ENCODE measurements at regions not wholly inside any gene's neighbourhood (a gene's known extent, or its start where the extent isn't known, plus 50 kb on each side); places are given as distances from the start of the nearest gene placed in this dataset.

- in situ Hi-C loops (cut with MboI) (no loop called here), intact Hi-C loops (cut with micrococcal nuclease; ENCODE audit: unreplicated experiment) (no loop called here)
- Histone ChIP-seq H3K27me3 (replicated peaks in 1 of 2; ENCODE audit: control insufficient read depth in 2 of 2, insufficient read depth in 2 of 2, low read length in 1 of 2) (no peaks in the 10 kb centered on the region), H4K20me1 (ENCODE audit: control insufficient read depth, insufficient read depth) (no peaks in the 10 kb centered on the region), H3K4me2 (ENCODE audit: control insufficient read depth, insufficient read depth) (no peak overlapping the region), H2AFZ (ENCODE audit: control insufficient read depth, low read depth, low read length) (no peak overlapping the region), H3K4me1 (ENCODE audit: control insufficient read depth, insufficient read depth, low read length) (no peaks in the 10 kb centered on the region), H3K9ac (ENCODE audit: control insufficient read depth, insufficient read depth, low read length) (no peak overlapping the region), H3K9me3 (replicated peaks; ENCODE audit: control insufficient read depth, insufficient read depth, low read length) (no peaks in the 10 kb centered on the region), H3K79me2 (ENCODE audit: control insufficient read depth, insufficient read depth, low read length) (no peaks in the 10 kb centered on the region), H3K36me3 (ENCODE audit: control insufficient read depth in 2 of 2, insufficient read depth in 2 of 2, low read length in 1 of 2) (no peaks in the 10 kb centered on the region), H3K27ac (ENCODE audit: control insufficient read depth, insufficient read depth) (no peak overlapping the region), H3K4me3 (no peak overlapping the region)
- ChIA-PET CTCF (no interaction called here), POLR2A (no interaction called here), RAD21 (ENCODE audit: unreplicated experiment) (no interaction called here), SMC1A (ENCODE audit: uncharacterized antibody, unreplicated experiment) (no interaction called here)
- FAIRE-seq, result no peak
- TF ChIP-seq TCF12 (IDR thresholded peaks at IDR 0.05; ENCODE audit: low read depth, low read length), result no peak
- TF ChIP-seq NFYB (IDR thresholded peaks at IDR 0.05; ENCODE audit: insufficient read depth, low read depth, low read length), result no peak
- TF ChIP-seq IRF5 (IDR thresholded peaks at IDR 0.05; ENCODE audit: borderline replicate concordance), result no peak
- no peak for TF ChIP-seq SMC3 (IDR thresholded peaks at IDR 0.05; ENCODE audit: borderline replicate concordance, low read length)
- TF ChIP-seq KDM1A (IDR thresholded peaks at IDR 0.05; ENCODE audit: borderline replicate concordance), result no peak
- TF ChIP-seq MTA3 (IDR thresholded peaks at IDR 0.05; ENCODE audit: borderline replicate concordance, low read length), result no peak
- TF ChIP-seq SPI1 (IDR thresholded peaks at IDR 0.05; ENCODE audit: borderline replicate concordance, insufficient read depth, low read depth, low read length), result no peak
- TF ChIP-seq POLR2A (IDR thresholded peaks at IDR 0.05; ENCODE audit: low read depth, low read length), result no peak
- TF ChIP-seq BCL11A (IDR thresholded peaks at IDR 0.05; ENCODE audit: low read depth, low read length), result no peak
- TF ChIP-seq USF1 (IDR thresholded peaks at IDR 0.05; ENCODE audit: borderline replicate concordance, extremely low read length, insufficient read depth, low read depth, low read length), result no peak
- no peak for TF ChIP-seq DPF2 (IDR thresholded peaks at IDR 0.05)
- TF ChIP-seq FOXM1 (IDR thresholded peaks at IDR 0.05; ENCODE audit: low read depth, low read length), result no peak
- no peak for TF ChIP-seq YBX1 (IDR thresholded peaks at IDR 0.05)
- TF ChIP-seq HDAC6 (IDR thresholded peaks at IDR 0.05; ENCODE audit: unreplicated experiment), result no peak
- TF ChIP-seq MXI1 (IDR thresholded peaks at IDR 0.05; ENCODE audit: low read depth, low read length), result no peak
- TF ChIP-seq HDGF (IDR thresholded peaks at IDR 0.05), result no peak
- no TSS peak for BruUV-seq (replicated peaks)
- ATAC-seq, result no peak
- DNase-seq (ENCODE audit: low read depth, low spot score), result no peak
- WGBS (ENCODE audit: insufficient coverage, insufficient replicate concordance, low lambda C conversion rate, missing lambda C conversion rate), result 0% methylated on average over 3 of the region's 3 CpGs
Observed at GRCh38 chr1:191348328-191348727, 809.9 kb upstream of the RGS18 start.

Data from GM12878 (cell line).